Keratinocyte (primary cell): ENCODE measurements at regions not wholly inside any gene's neighbourhood (a gene's known extent, or its start where the extent isn't known, plus 50 kb on each side); places are given as distances from the start of the nearest gene placed in this dataset.

Experiments used
- DNase-seq: peaks from one replicate; pipeline ENCODE4 v3.0.0-alpha.2; 2011; ENCODE audit warnings: low read depth, missing footprints, low spot score
- FAIRE-seq: peaks from 2 replicates; lab custom pipeline; 2011; peaks lifted over from hg19 to GRCh38; lab: Jason Lieb, UNC
- H2AFZ ChIP-seq: 2 replicates; pipeline ENCODE4 v1.6.0; 2012; ENCODE audit warnings: low read length, control low read depth, inconsistent platforms; ENCODE audit not compliant: control insufficient read depth
- H3K27ac ChIP-seq: 2 replicates; pipeline ENCODE4 v1.5.1; 2011; ENCODE audit warnings: low read length; ENCODE audit not compliant: control insufficient read depth, insufficient read depth
- H3K27me3 ChIP-seq: 3 replicates; pipeline ENCODE4 v1.6.0; 2011; ENCODE audit warnings: low read length; ENCODE audit not compliant: control insufficient read depth, insufficient read depth; ENCODE audit errors: extremely low read depth
- H3K36me3 ChIP-seq, 2 experiments: 2 replicates in 1 of 2; 3 replicates in 1 of 2; pipeline ENCODE4 v1.5.1; 2011; ENCODE audit warnings: low read length in 2 of 2, mild to moderate bottlenecking in 1 of 2; ENCODE audit not compliant: control insufficient read depth in 2 of 2, insufficient read depth in 2 of 2; ENCODE audit errors: extremely low read depth in 1 of 2
- H3K4me1 ChIP-seq: 3 replicates; pipeline ENCODE4 v1.5.1; 2011; ENCODE audit warnings: low read length; ENCODE audit not compliant: control insufficient read depth, insufficient read depth; ENCODE audit errors: extremely low read depth
- H3K4me2 ChIP-seq: 3 replicates; pipeline ENCODE4 v1.6.0; 2011; ENCODE audit warnings: low read depth, low read length; ENCODE audit not compliant: control insufficient read depth, insufficient read depth; ENCODE audit errors: extremely low read depth
- H3K4me3 ChIP-seq, 3 experiments: fragments of 200-600 bp in 1 of 3; sonication (generic) in 1 of 3; 2 replicates in 2 of 3; 3 replicates in 1 of 3; pipeline ENCODE4 v1.5.1; 2011 to 2016; ENCODE audit warnings: low read length in 3 of 3, mild to moderate bottlenecking in 3 of 3, control low read depth in 2 of 3, inconsistent platforms in 1 of 3, low read depth in 1 of 3, mixed read lengths in 1 of 3, mixed run types in 1 of 3, moderate library complexity in 1 of 3; ENCODE audit not compliant: control insufficient read depth in 2 of 3, insufficient read depth in 2 of 3; ENCODE audit errors: extremely low read depth in 1 of 3
- H3K79me2 ChIP-seq: 2 replicates; pipeline ENCODE4 v1.6.0; 2012; ENCODE audit warnings: low read length; ENCODE audit not compliant: control insufficient read depth, insufficient read depth
- H3K9ac ChIP-seq: 3 replicates; pipeline ENCODE4 v1.6.0; 2011; ENCODE audit warnings: low read length; ENCODE audit not compliant: control insufficient read depth, insufficient read depth; ENCODE audit errors: extremely low read depth
- H3K9me1 ChIP-seq: 3 replicates; pipeline ENCODE4 v1.6.0; 2011; ENCODE audit warnings: low read length; ENCODE audit not compliant: control insufficient read depth, insufficient read depth; ENCODE audit errors: extremely low read depth
- H3K9me3 ChIP-seq: 2 replicates; pipeline ENCODE4 v1.5.1; 2012; ENCODE audit warnings: low read depth, low read length; ENCODE audit not compliant: control insufficient read depth
- H4K20me1 ChIP-seq: 3 replicates; pipeline ENCODE4 v1.6.0; 2011; ENCODE audit warnings: low read length; ENCODE audit not compliant: control insufficient read depth, insufficient read depth; ENCODE audit errors: extremely low read depth
- EZH2 ChIP-seq: IDR thresholded peaks from one replicate; pipeline ENCODE4 v1.6.1; 2012; ENCODE audit warnings: inconsistent platforms, mild to moderate bottlenecking, low read length, moderate library complexity
- dilution Hi-C: fragments of 300-500 bp; cut with MboI; formaldehyde crosslinking; loops from one replicate; pipeline ENCODE4 v1.7.0; 2020; ENCODE audit warnings: low sequenced_read_pairs; ENCODE audit not compliant: extremely low pct_ligation_motif_present
- TF ChIP-seq, protein P1 (sequence below), 3 experiments: IDR thresholded peaks in 1 of 3; conservative IDR thresholded peaks in 1 of 3; optimal IDR thresholded peaks in 1 of 3; 2 replicates in 2 of 3; 3 replicates in 1 of 3; pipeline versions ENCODE3 to v1.5.1; 2011; ENCODE audit warnings: low read length in 3 of 3, mild to moderate bottlenecking in 3 of 3, moderate library complexity in 2 of 3, control low read depth in 1 of 3, inconsistent platforms in 1 of 3; ENCODE audit not compliant: insufficient read depth in 2 of 3; ENCODE audit errors: extremely low read depth in 1 of 3

- H3K36me3 ChIP-seq, result no peaks in the 10 kb centered on the region
- no peak overlapping the region for H3K27ac ChIP-seq
- no peak for DNase-seq
- no peaks in the 10 kb centered on the region for H4K20me1 ChIP-seq
- no peaks in the 10 kb centered on the region for H3K79me2 ChIP-seq
- H3K9me3 ChIP-seq, result no peaks in the 10 kb centered on the region
- H3K4me3 ChIP-seq, result no peak overlapping the region
- dilution Hi-C loops, result no loop called here
- H2AFZ ChIP-seq, result no peak overlapping the region
- H3K4me1 ChIP-seq, result no peaks in the 10 kb centered on the region
- no peak overlapping the region for H3K9ac ChIP-seq
- H3K9me1 ChIP-seq, result no peaks in the 10 kb centered on the region
- H3K4me2 ChIP-seq, result no peak overlapping the region
- no peaks in the 10 kb centered on the region for H3K27me3 ChIP-seq
- no peak for TF ChIP-seq EZH2
- TF ChIP-seq, protein P1, sequence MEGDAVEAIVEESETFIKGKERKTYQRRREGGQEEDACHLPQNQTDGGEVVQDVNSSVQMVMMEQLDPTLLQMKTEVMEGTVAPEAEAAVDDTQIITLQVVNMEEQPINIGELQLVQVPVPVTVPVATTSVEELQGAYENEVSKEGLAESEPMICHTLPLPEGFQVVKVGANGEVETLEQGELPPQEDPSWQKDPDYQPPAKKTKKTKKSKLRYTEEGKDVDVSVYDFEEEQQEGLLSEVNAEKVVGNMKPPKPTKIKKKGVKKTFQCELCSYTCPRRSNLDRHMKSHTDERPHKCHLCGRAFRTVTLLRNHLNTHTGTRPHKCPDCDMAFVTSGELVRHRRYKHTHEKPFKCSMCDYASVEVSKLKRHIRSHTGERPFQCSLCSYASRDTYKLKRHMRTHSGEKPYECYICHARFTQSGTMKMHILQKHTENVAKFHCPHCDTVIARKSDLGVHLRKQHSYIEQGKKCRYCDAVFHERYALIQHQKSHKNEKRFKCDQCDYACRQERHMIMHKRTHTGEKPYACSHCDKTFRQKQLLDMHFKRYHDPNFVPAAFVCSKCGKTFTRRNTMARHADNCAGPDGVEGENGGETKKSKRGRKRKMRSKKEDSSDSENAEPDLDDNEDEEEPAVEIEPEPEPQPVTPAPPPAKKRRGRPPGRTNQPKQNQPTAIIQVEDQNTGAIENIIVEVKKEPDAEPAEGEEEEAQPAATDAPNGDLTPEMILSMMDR (optimal IDR thresholded peaks at IDR 0.05 in 1 of 3, IDR thresholded peaks at IDR 0.05 in 1 of 3, conservative IDR thresholded peaks at IDR 0.05 in 1 of 3; ENCODE audit: extremely low read depth in 1 of 3, insufficient read depth in 2 of 3, low read length in 3 of 3), result no peak
- FAIRE-seq, result no peak
These were observed 319.3 kb upstream of the BRINP1 start for GRCh38 chr9:119688547-119688946.

- DNase-seq, result no peak
These were observed 308.7 kb upstream of the BRINP1 start for GRCh38 chr9:119677811-119678505.

More at GRCh38 chr9:119677811-119678505, 308.7 kb upstream of the BRINP1 start:
- FAIRE-seq, result no peak
- Histone ChIP-seq H3K9me3 (no peaks in the 10 kb centered on the region), H4K20me1 (no peaks in the 10 kb centered on the region), H3K4me2 (no peak overlapping the region), H3K4me1 (no peaks in the 10 kb centered on the region), H3K4me3 (no peak overlapping the region), H3K9ac (no peak overlapping the region), H3K27ac (no peak overlapping the region), H3K9me1 (no peaks in the 10 kb centered on the region), H3K27me3 (no peaks in the 10 kb centered on the region), H3K36me3 (no peaks in the 10 kb centered on the region), H3K79me2 (no peaks in the 10 kb centered on the region), H2AFZ (no peak overlapping the region)
- TF ChIP-seq, protein P1 (optimal IDR thresholded peaks at IDR 0.05 in 1 of 3, IDR thresholded peaks at IDR 0.05 in 1 of 3, conservative IDR thresholded peaks at IDR 0.05 in 1 of 3; ENCODE audit: extremely low read depth in 1 of 3, insufficient read depth in 2 of 3, low read length in 3 of 3), result no peak
- no peak for TF ChIP-seq EZH2
- dilution Hi-C loops, result no loop called here
